Epithelial cell of proximal tubule (primary cell): ENCODE measurements at regions not wholly inside any gene's neighbourhood (a gene's known extent, or its start where the extent isn't known, plus 50 kb on each side); places are given as distances from the start of the nearest gene placed in this dataset.
"Not testable (repeated sequence)": the region's sequence is repeated elsewhere in the genome, so short reads cannot be mapped to it uniquely, and the experiment has no call there.

Experiments used
- DNase-seq: peaks from one replicate; pipeline ENCODE4 v3.0.0-alpha.2; 2011; ENCODE audit warnings: low read depth
- H3K4me3 ChIP-seq: 2 replicates; pipeline ENCODE4 v1.5.1; 2011; ENCODE audit warnings: low read depth, mild to moderate bottlenecking, low read length
- CTCF ChIP-seq: conservative IDR thresholded peaks from 2 replicates; pipeline ENCODE4 v1.5.1; 2012; ENCODE audit warnings: low read depth, mild to moderate bottlenecking, low read length

DNA sequence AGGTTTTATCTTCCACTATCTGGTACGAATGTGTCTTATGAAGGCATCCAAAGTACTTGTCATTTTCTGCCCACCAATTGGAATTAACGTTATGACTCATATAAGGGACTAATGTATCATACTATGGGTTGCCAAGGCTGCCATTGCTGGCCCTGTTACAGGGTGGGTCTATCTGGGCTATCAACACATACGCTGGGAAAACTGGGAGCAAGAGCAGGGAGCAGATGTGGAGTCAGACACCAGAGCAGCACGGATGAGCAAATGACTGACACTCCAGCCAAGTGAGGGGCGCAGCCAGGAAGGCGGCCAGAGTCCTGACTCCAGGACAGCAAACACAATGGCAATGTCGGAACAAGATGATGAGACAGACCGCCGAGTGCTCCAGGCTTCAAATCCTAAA lies 145.9 kb downstream of the COPS8 start:
- DNase-seq: no peak
- TF ChIP-seq CTCF: no peak

DNA sequence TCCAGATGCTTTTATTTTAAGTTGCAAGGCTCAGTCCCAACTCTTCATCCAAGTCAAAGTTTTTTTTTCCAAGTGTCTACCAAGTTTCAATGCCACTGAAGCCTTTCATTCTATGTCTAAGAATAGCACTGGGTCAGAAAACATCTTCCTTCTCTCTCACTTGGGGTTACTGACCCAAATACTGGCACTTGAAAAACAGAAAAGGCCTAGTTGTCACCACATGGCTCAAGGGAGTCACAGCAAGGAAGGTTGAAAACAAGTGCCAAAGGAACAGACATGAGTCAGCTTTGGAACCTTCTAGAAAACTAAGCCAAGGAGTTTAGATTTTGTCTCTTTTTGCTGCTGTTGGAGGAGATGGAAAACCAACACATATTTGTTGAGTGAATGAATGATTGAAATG lies 146.5 kb downstream of the COPS8 start:
- H3K4me3 ChIP-seq: no peak overlapping the region
- no peak for TF ChIP-seq CTCF
- no peak for DNase-seq

More for the DNA sequence above, 145.9 kb downstream of the COPS8 start:
- H3K4me3 ChIP-seq: no peak overlapping the region

DNA sequence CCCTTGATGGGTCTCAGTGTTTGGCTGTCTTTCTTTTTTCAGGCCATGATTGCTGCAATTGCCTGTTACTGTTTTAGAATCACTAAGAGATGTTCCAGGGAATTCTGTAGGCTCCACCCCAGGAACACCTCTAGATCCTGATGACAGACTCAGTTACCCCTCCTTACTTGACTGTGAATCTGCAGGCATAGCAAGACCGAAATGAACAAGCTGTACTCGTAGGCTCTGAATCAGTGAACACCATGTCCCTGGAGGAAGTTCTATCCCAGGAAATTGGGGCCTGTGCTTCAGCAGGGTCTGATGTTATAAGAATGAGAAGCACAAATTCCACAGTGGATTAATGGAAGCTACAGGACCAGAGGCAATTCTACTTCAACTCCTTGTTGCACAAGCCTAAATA lies 148.6 kb downstream of the COPS8 start:
- no peak overlapping the region for H3K4me3 ChIP-seq
- no peak for DNase-seq
- TF ChIP-seq CTCF: no peak

DNA sequence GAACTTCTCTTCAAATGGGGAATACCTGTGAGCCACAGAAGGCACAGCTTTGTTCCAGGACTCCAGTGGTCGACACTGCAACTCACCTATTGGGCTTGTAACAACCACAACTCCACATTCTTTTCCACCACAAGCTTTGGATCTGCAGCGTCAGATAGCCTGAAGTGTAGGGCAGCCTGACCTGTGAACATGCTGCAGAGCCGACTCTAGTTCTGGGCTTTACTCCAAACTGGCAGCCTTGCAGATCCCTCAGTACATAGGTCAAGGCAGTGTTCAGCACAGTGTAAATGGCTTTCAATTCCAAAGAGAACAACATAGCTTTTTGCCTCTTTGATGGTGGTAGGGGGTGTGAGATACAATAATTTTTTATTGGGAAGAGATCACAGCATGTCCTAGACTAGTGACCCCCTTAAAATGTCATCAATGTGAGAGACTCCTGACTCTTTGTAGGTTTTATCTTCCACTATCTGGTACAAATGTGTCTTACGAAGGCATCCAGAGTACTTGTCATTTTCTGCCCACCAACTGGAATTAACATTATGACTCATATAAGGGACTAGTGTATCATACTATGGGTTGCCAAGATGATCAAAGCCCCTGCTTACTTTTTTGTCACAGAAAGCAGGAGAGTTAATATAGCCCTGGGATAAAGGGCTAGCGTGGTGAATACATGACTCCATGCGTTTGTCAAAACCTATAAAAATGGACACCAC lies 149.8 kb downstream of the COPS8 start:
- DNase-seq: peak; percentile 65

GRCh38 chr2:237236188-237236587 lies 150.5 kb downstream of the COPS8 start:
- DNase-seq: no peak
- no peak for TF ChIP-seq CTCF
- H3K4me3 ChIP-seq: no peak overlapping the region

More for the DNA sequence above, 149.8 kb downstream of the COPS8 start:
- no peak overlapping the region for H3K4me3 ChIP-seq
- TF ChIP-seq CTCF: no peak

GRCh38 chr2:237238249-237238648 lies 152.6 kb downstream of the COPS8 start:
- no peak for TF ChIP-seq CTCF
- H3K4me3 ChIP-seq: no peak overlapping the region
- no peak for DNase-seq

DNA sequence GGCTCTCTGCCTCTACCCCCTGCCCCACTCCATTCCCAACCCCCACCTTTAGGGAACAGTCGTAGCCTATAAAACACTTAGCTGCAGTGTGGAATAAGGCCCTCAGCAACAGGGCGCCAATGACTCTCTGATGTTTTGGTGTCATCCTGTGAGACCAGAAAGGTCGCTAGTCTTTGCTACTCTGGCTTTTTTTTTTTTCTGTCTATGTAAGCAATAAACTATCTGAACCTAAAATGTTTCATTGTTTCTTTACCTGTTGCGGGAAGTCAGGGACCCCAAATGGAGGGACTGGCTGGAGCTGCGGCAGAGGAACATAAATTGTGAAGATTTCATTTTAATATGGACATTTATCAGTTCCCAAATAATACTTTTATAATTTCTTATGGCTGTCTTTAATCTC lies 154.6 kb downstream of the COPS8 start:
- H3K4me3 ChIP-seq: no peak overlapping the region
- no peak for TF ChIP-seq CTCF
- DNase-seq: no peak

DNA sequence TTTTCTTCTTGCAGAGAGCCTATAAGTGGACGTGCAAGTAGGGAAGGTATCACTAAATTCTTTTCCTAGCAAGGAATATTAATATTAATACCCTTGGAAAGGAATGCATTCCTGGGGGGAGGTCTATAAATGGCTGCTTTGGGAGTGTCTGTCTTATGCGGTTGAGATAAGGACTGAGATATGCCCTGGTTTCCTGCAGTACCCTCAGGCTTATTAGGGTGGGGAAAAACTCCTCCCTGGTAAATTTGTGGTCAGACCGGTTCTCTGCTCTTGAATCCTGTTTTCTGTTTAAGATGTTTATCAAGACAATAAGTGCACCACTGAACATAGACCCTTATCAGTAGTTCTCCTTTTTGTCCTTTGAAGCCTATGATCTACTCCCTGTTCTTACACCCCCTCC lies 155.2 kb downstream of the COPS8 start:
- not testable (repeated sequence) for DNase-seq, H3K4me3 ChIP-seq
